A673 (cell line): ENCODE measurements at regions not wholly inside any gene's neighbourhood (a gene's known extent, or its start where the extent isn't known, plus 50 kb on each side); places are given as distances from the start of the nearest gene placed in this dataset.

ENCODE experiments used
- EZH2 ChIP-seq: fragments of 200-600 bp; sonication (generic); IDR thresholded peaks from 2 replicates; pipeline ENCODE4 v1.6.1; 2017; ENCODE audit warnings: borderline replicate concordance, low read depth, mild to moderate bottlenecking, mixed read lengths, antibody characterized with exemption, low read length; ENCODE audit not compliant: poor library complexity, severe bottlenecking
- TF ChIP-seq, protein P1 (sequence below): fragments of 300-800, 200-600 bp; sonication (generic); conservative IDR thresholded peaks from 2 replicates; pipeline ENCODE4 v1.5.1; 2017; ENCODE audit warnings: low read depth, mild to moderate bottlenecking, antibody characterized with exemption, low read length, moderate library complexity, mixed read lengths

GRCh38 chr12:105930557-105931503 lies 207.9 kb downstream of the NUAK1 start:
- TF ChIP-seq, protein P1, sequence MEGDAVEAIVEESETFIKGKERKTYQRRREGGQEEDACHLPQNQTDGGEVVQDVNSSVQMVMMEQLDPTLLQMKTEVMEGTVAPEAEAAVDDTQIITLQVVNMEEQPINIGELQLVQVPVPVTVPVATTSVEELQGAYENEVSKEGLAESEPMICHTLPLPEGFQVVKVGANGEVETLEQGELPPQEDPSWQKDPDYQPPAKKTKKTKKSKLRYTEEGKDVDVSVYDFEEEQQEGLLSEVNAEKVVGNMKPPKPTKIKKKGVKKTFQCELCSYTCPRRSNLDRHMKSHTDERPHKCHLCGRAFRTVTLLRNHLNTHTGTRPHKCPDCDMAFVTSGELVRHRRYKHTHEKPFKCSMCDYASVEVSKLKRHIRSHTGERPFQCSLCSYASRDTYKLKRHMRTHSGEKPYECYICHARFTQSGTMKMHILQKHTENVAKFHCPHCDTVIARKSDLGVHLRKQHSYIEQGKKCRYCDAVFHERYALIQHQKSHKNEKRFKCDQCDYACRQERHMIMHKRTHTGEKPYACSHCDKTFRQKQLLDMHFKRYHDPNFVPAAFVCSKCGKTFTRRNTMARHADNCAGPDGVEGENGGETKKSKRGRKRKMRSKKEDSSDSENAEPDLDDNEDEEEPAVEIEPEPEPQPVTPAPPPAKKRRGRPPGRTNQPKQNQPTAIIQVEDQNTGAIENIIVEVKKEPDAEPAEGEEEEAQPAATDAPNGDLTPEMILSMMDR: no peak
- TF ChIP-seq EZH2: no peak
